Activated CD8-positive, alpha-beta memory T cell treated with anti-CD3 and anti-CD28 coated beads, Interleukin-2, amount 10 ng/mL, durations not matched to agents 7 days and 5 days (primary cell): ENCODE measurements at regions not wholly inside any gene's neighbourhood (a gene's known extent, or its start where the extent isn't known, plus 50 kb on each side); places are given as distances from the start of the nearest gene placed in this dataset.

Experiments
- ATAC-seq: fragments of 150-1000 bp; cut with Tn5 transposase; one replicate; pipeline ENCODE4 v1.10.0; 2021; ENCODE audit warnings: moderate library complexity
- CTCF ChIA-PET: fragments of 350-600 bp; sonication (Branson Sonifier 250); formaldehyde crosslinking; loops from one replicate; lab custom pipeline; 2021; ENCODE audit warnings: antibody characterized with exemption; lab: Charles Lee
- DNase-seq: peaks from one replicate; pipeline ENCODE4 v3.0.0-alpha.2; 2020
- H3K27ac Mint-ChIP-seq: one replicate; pipeline ENCODE4 v1.8.0; 2021; ENCODE audit warnings: mild to moderate bottlenecking, mixed read lengths
- H3K27me3 Mint-ChIP-seq: one replicate; pipeline ENCODE4 v1.8.0; 2021; ENCODE audit warnings: mixed read lengths
- H3K36me3 Mint-ChIP-seq: one replicate; pipeline ENCODE4 v1.8.0; 2021; ENCODE audit warnings: mild to moderate bottlenecking, mixed read lengths
- H3K4me1 Mint-ChIP-seq: one replicate; pipeline ENCODE4 v1.8.0; 2021; ENCODE audit warnings: mixed read lengths
- H3K4me3 Mint-ChIP-seq: one replicate; pipeline ENCODE4 v1.8.0; 2021; ENCODE audit warnings: mild to moderate bottlenecking, moderate library complexity, mixed read lengths
- H3K9me3 Mint-ChIP-seq: one replicate; pipeline ENCODE4 v1.8.0; 2022; ENCODE audit warnings: low read depth, mixed read lengths

DNA sequence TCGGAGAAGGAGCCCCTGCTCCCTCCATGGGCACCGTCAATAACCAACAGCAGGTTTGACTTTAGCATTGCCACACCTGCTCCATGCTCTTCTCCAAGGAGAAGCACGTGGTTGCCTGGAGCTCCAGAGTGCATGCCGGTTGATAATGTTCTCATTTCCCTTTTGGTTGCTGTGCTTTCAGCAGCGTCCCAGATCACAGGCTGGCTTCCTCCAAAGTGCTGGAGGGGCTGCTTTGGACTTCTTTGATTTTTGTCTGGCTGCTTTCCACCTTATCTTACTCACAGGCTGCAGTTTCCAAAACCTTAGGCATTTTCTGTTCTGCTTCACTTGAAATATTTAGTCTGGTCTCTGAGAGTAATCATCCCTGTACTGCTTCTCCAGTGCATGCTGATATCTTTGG is 123.8 kb upstream of the IRS2 start:
- no peak overlapping the region for H3K27ac Mint-ChIP-seq
- H3K4me3 Mint-ChIP-seq = no peak overlapping the region
- H3K36me3 Mint-ChIP-seq = no peaks in the 10 kb centered on the region
- ATAC-seq (no peak), DNase-seq (no peak)
- peaks cover 3% of the 10 kb centered on the region for H3K27me3 Mint-ChIP-seq
- H3K9me3 Mint-ChIP-seq = no peaks in the 10 kb centered on the region
- H3K4me1 Mint-ChIP-seq = no peaks in the 10 kb centered on the region
- CTCF ChIA-PET = no interaction called here

DNA sequence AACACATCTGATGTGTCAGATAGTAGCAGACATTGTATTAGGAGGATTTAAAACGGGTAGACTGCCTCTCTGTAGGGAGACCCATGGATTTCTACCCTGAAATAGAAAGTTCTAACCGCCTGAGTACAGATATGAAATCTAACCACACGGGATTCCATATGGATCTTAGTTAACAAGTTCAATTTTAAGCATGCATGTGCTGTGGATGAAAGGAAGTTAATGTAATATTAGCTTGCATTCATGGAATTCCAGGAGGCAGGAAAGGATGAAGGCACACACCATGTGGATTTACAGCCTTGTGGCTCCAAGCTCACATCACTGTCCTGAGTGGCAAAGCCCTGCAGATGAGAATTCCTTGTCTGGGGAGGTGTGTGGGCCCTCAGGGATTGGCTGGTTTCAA is 120.6 kb upstream of the IRS2 start:
- no peak for DNase-seq
- H3K4me1 Mint-ChIP-seq = no peaks in the 10 kb centered on the region
- H3K9me3 Mint-ChIP-seq = no peaks in the 10 kb centered on the region
- no peak overlapping the region for H3K4me3 Mint-ChIP-seq
- CTCF ChIA-PET = no interaction called here
- H3K27ac Mint-ChIP-seq = no peak overlapping the region
- ATAC-seq = no peak
- no peaks in the 10 kb centered on the region for H3K27me3 Mint-ChIP-seq
- H3K36me3 Mint-ChIP-seq = no peaks in the 10 kb centered on the region

DNA sequence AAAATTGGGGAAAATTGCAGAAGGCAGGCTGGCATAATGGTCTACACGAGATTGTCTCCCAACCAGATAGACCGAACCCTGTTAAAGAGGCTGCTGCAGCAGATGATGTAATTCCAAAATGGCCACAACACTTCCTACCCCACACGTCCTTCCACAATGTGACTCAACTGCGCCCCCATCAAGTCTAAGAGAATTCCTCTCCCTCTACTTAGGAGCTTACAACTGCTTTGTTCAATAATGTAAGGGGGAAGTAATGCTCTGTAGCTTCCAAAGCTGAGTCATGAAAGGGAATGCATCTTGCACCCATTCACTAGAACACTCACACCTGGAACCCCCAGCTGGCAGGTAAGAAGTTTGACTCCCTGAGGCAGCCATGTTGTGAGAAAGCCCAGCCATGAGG is 117.8 kb upstream of the IRS2 start:
- Mint-ChIP-seq H3K36me3 (no peaks in the 10 kb centered on the region), H3K4me3 (no peak overlapping the region), H3K27me3 (no peaks in the 10 kb centered on the region), H3K4me1 (no peaks in the 10 kb centered on the region), H3K27ac (no peak overlapping the region), H3K9me3 (no peaks in the 10 kb centered on the region)
- ATAC-seq = no peak
- CTCF ChIA-PET = interaction anchor here (0.5 kb wide), 1 partner anchor 24 kb away, joined by 3 read pairs; no protein-coding TSS in a partner anchor
- no peak for DNase-seq

DNA sequence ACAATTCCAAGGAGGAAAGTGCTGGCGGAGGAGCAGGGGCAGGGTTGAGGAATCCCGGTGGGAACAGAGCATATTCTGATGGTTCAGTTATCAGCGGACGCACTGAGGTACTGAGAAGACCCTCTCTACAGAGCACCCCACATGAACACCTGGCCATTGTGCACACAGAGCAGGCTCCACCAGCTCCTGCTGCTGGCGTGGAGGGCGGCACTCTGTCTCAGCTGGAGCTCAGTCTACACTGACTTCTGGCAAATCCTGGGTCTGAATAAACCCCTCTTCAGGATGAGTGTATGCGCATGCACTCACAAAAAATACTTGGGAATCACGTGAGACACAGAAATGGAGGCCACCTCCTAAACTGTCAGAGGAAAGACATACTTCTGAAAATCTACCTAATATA is 114.4 kb upstream of the IRS2 start:
- Mint-ChIP-seq H3K27ac (no peak overlapping the region), H3K4me3 (no peak overlapping the region), H3K4me1 (no peaks in the 10 kb centered on the region), H3K36me3 (no peaks in the 10 kb centered on the region), H3K9me3 (no peaks in the 10 kb centered on the region), H3K27me3 (no peaks in the 10 kb centered on the region)
- DNase-seq = no peak
- CTCF ChIA-PET = no interaction called here
- no peak for ATAC-seq

DNA sequence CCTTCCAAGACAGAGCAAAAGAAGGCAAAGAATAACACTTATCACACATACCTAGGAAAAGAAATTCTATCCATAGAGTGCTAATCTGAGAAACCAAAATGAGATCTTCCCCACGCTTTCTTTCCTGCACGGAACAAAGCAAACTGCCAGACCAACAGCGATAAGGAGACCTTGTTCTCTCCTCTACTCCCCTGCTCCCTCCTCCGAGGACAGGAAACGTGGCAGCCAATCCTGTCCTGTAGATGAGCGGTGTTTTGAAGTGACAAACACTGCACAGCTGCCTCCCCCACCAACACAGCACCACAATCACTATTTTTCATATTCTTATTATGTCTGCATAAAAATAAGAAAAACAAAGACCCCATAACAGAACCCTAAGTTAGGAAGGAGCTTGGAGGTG is 113.9 kb upstream of the IRS2 start:
- Mint-ChIP-seq H3K27ac (no peak overlapping the region), H3K4me1 (no peaks in the 10 kb centered on the region), H3K9me3 (no peaks in the 10 kb centered on the region), H3K27me3 (no peaks in the 10 kb centered on the region), H3K36me3 (no peaks in the 10 kb centered on the region), H3K4me3 (no peak overlapping the region)
- CTCF ChIA-PET = no interaction called here
- ATAC-seq (no peak), DNase-seq (no peak)

GRCh38 chr13:109899748-109900147 is 113.4 kb upstream of the IRS2 start:
- H3K27me3 Mint-ChIP-seq = no peaks in the 10 kb centered on the region
- no peaks in the 10 kb centered on the region for H3K36me3 Mint-ChIP-seq
- no peak overlapping the region for H3K4me3 Mint-ChIP-seq
- CTCF ChIA-PET = no interaction called here
- no peak overlapping the region for H3K27ac Mint-ChIP-seq
- ATAC-seq (no peak), DNase-seq (no peak)
- no peaks in the 10 kb centered on the region for H3K4me1 Mint-ChIP-seq
- H3K9me3 Mint-ChIP-seq = no peaks in the 10 kb centered on the region

- H3K27ac Mint-ChIP-seq = no peak overlapping the region
- H3K4me1 Mint-ChIP-seq = no peaks in the 10 kb centered on the region
- CTCF ChIA-PET = no interaction called here
- ATAC-seq = no peak
- H3K9me3 Mint-ChIP-seq = no peaks in the 10 kb centered on the region
- H3K36me3 Mint-ChIP-seq = no peaks in the 10 kb centered on the region
- H3K27me3 Mint-ChIP-seq = no peaks in the 10 kb centered on the region
- no peak overlapping the region for H3K4me3 Mint-ChIP-seq
- no peak for DNase-seq
Measured at GRCh38 chr13:109899316-109899715, 112.9 kb upstream of the IRS2 start.

GRCh38 chr13:109897988-109898624 is 111.7 kb upstream of the IRS2 start:
- CTCF ChIA-PET = no interaction called here
- Mint-ChIP-seq H3K36me3 (no peaks in the 10 kb centered on the region), H3K4me1 (no peaks in the 10 kb centered on the region), H3K27ac (no peak overlapping the region), H3K27me3 (no peaks in the 10 kb centered on the region), H3K9me3 (no peaks in the 10 kb centered on the region), H3K4me3 (no peak overlapping the region)
- ATAC-seq = no peak
- DNase-seq = no peak

DNA sequence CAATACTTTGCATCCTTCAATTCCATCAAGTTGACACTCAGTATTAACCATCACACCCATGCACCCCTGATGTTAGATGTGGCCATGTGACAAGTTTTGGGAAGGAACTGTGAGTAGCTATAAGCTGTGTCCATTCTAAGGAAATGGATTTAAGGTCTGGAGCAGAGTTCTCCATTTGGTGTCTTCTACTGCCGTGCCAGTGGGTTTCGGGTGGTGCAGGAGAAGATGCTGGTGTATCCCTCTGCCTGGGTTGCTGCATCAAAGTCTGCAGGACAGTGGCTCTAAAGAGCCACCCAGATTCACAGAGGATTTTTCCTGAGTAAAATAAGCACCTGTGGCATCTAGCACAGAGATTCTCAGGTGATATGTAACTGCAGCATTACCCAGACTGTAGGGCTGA is 105.7 kb upstream of the IRS2 start:
- no peak overlapping the region for H3K4me3 Mint-ChIP-seq
- H3K9me3 Mint-ChIP-seq = no peaks in the 10 kb centered on the region
- no peaks in the 10 kb centered on the region for H3K27me3 Mint-ChIP-seq
- DNase-seq (no peak), ATAC-seq (no peak)
- CTCF ChIA-PET = no interaction called here
- H3K27ac Mint-ChIP-seq = no peak overlapping the region
- no peaks in the 10 kb centered on the region for H3K4me1 Mint-ChIP-seq
- H3K36me3 Mint-ChIP-seq = no peaks in the 10 kb centered on the region

DNA sequence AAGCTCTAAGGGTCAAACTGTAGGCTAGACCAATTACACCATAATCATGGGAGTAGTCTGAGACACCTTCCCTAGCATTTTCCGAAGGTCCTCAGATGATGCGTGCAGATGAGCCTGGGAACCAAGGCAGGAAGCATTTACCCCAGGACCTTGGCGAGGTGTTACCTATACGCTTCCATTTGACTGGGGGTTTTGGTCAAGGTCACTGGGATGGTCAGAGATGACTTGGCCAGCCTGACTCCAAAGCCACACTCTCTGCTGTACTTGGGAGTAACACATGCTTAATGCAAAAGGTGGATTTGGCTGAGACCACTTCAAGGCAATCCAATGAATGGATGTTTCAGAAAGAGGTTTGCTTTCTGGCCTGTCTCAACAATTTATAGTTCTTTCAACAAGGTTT is 98.9 kb upstream of the IRS2 start:
- DNase-seq = no peak
- Mint-ChIP-seq H3K27ac (no peak overlapping the region), H3K4me3 (no peak overlapping the region), H3K36me3 (no peaks in the 10 kb centered on the region), H3K27me3 (no peaks in the 10 kb centered on the region), H3K9me3 (no peaks in the 10 kb centered on the region), H3K4me1 (no peaks in the 10 kb centered on the region)
- ATAC-seq = no peak
- CTCF ChIA-PET = no interaction called here

- Mint-ChIP-seq H3K4me1 (no peaks in the 10 kb centered on the region), H3K4me3 (no peak overlapping the region), H3K36me3 (no peaks in the 10 kb centered on the region), H3K27me3 (no peaks in the 10 kb centered on the region), H3K27ac (no peak overlapping the region), H3K9me3 (no peaks in the 10 kb centered on the region)
- DNase-seq (no peak), ATAC-seq (no peak)
- CTCF ChIA-PET = no interaction called here
Measured at GRCh38 chr13:109884462-109884861, 98.1 kb upstream of the IRS2 start.

DNA sequence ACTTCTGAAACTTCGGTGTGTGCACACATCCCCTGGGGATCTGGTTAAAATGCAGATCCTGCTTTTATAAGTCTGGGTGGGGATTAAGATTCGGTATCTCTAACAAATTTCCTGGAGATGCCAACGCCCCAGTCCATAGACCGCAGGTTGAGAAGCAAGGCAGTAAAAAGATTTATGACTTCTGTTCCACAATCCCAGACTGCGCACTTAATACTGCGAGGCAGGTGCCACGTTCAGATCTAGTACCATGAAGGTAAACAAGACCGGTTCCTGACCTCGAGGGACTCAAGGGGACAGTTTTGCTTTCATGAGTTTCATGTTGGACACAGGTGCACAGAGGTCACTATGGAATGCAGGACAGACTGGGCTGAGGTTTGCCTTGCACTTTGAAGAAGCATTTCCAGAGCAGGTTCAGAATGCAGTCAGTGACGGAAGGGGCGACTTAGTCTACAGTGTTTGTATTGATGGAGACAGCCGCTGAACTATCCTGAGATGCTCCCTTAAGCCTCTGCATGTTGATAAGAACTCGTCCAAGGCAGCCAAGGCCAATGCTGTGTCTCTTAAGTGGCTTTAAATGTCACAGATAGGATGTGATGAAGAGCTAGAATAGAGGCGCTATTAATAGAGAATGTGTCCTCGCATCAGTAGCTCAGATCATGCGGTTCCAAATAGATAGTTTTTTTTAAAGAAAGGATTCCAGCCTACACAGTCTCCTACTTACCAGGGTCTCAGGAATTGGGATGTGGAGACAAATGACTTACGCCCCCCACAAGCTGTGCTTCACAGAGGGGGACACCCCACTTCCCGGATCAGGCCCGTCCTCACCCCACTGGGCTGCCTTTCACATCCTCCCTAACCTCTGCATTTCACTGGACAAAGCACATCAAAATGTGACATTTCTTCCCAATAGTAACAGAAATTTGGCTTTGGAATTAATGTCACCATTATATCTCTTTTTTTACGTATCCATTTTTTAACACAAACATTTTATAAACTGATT is 97.1 kb upstream of the IRS2 start:
- Mint-ChIP-seq H3K4me3 (no peak overlapping the region), H3K4me1 (no peaks in the 10 kb centered on the region), H3K27me3 (no peaks in the 10 kb centered on the region), H3K36me3 (no peaks in the 10 kb centered on the region), H3K27ac (no peak overlapping the region), H3K9me3 (no peaks in the 10 kb centered on the region)
- CTCF ChIA-PET = no interaction called here
- no peak for ATAC-seq
- no peak for DNase-seq

DNA sequence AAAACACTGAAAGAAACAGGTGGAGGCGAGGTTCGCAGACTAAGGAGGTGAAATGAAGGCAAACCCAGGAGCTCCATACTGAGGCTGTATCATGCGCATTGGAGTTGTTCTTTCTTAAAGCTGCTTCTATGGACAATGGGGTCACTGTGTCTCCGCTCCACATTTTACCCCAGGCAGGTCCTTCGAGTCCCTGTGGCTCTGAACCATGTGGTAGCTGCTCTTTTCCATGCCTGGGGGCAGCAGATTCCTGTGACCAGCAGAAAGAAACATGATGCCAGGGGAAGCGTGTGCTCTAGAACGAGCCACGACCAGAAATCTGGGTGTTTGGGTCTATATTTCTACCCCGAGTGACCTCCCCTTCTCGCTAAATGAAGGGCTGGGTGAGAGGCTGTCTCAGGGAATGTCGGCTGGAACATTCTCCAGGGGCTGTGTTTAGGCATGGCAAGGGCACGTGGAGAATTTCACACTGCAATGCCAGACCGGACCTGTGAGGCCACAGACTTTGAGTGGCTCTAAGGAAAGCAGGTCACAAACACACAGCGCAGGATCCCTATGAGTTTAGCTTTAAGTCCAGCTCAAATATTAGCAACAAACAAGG is 95.7 kb upstream of the IRS2 start:
- CTCF ChIA-PET = no interaction called here
- no peak for ATAC-seq
- no peaks in the 10 kb centered on the region for H3K27me3 Mint-ChIP-seq
- no peaks in the 10 kb centered on the region for H3K9me3 Mint-ChIP-seq
- H3K4me3 Mint-ChIP-seq = no peak overlapping the region
- no peak for DNase-seq
- no peaks in the 10 kb centered on the region for H3K36me3 Mint-ChIP-seq
- no peak overlapping the region for H3K27ac Mint-ChIP-seq
- no peaks in the 10 kb centered on the region for H3K4me1 Mint-ChIP-seq

- ATAC-seq (no peak), DNase-seq (no peak)
- Mint-ChIP-seq H3K27ac (no peak overlapping the region), H3K4me1 (no peaks in the 10 kb centered on the region), H3K4me3 (no peak overlapping the region), H3K27me3 (no peaks in the 10 kb centered on the region), H3K36me3 (no peaks in the 10 kb centered on the region), H3K9me3 (no peaks in the 10 kb centered on the region)
- CTCF ChIA-PET = no interaction called here
Measured at GRCh38 chr13:109881347-109881725, 95.0 kb upstream of the IRS2 start.
